ENCODE measurements at regions not wholly inside any gene's neighbourhood (a gene's known extent, or its start where the extent isn't known, plus 50 kb on each side); places are given as distances from the start of the nearest gene placed in this dataset.

- TF ChIP-seq EZH2phosphoT487 (IDR thresholded peaks at IDR 0.05) (no peak), CTCF (IDR thresholded peaks at IDR 0.05) (no peak), EZH2 (IDR thresholded peaks at IDR 0.05) (no peak)
These were observed 456.2 kb upstream of the MEX3C start for GRCh38 chr18:51653507-51654213.

All from neural progenitor cell (in vitro differentiated cells).